ENCODE measurements at regions not wholly inside any gene's neighbourhood (a gene's known extent, or its start where the extent isn't known, plus 50 kb on each side); places are given as distances from the start of the nearest gene placed in this dataset.

DNA sequence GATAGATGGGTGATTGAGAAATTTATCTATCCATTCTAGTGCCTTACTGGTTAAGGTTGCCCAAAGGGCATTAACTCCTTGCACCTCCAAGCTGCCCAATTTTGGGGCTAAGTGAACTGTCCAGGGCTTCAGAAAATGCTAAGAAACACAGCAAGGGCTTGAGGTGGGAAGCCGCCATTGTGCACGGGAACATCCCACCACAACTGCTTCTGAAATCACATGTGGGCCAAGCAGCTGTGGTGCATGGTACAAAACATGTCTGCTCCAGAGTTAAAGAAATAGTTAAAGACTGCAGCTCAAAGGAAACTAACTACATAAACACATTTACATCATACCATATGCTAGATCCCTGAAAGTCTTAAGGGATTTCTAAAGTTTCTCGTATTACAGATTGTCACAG, 144.3 kb upstream of the NDST3 start:
- TF ChIP-seq POLR2A (IDR thresholded peaks at IDR 0.05; ENCODE audit: low read depth, low read length) (no peak), TAF1 (IDR thresholded peaks at IDR 0.05; ENCODE audit: borderline replicate concordance, low read depth, low read length) (no peak), POLR2AphosphoS5 (IDR thresholded peaks at IDR 0.05; ENCODE audit: low read depth, low read length) (no peak)
